ENCODE measurements at regions not wholly inside any gene's neighbourhood (a gene's known extent, or its start where the extent isn't known, plus 50 kb on each side); places are given as distances from the start of the nearest gene placed in this dataset.

DNA sequence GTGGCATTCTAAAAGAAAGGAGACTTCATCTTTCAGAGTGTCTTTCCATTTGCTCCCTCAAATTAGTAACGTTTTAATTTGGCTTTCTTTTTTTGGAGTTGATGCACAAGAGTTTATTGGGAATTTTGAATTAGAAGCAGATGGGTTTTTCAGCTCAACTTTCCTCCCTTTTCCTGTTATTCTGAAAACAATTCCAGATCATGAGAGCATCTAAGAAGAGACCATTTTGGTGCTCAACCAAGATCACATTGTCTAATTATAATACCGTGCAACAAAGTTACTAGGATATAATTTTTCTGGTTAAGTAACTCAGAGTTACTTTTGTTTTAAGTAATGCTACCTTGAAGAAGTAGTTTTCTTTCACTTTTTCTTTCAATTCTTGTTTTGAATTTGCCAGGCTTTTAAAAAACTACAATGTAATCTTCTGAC is 396.6 kb upstream of the KLF6 start:
- H3K4me3 ChIP-seq (ENCODE audit: control insufficient read depth, low read depth, low read length): no peak overlapping the region
- TF ChIP-seq, protein P1, sequence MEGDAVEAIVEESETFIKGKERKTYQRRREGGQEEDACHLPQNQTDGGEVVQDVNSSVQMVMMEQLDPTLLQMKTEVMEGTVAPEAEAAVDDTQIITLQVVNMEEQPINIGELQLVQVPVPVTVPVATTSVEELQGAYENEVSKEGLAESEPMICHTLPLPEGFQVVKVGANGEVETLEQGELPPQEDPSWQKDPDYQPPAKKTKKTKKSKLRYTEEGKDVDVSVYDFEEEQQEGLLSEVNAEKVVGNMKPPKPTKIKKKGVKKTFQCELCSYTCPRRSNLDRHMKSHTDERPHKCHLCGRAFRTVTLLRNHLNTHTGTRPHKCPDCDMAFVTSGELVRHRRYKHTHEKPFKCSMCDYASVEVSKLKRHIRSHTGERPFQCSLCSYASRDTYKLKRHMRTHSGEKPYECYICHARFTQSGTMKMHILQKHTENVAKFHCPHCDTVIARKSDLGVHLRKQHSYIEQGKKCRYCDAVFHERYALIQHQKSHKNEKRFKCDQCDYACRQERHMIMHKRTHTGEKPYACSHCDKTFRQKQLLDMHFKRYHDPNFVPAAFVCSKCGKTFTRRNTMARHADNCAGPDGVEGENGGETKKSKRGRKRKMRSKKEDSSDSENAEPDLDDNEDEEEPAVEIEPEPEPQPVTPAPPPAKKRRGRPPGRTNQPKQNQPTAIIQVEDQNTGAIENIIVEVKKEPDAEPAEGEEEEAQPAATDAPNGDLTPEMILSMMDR (IDR thresholded peaks at IDR 0.05; ENCODE audit: control insufficient read depth, insufficient read depth, low read depth, low read length, missing control alignments): no peak
- no peak for DNase-seq (ENCODE audit: low read depth)

DNA sequence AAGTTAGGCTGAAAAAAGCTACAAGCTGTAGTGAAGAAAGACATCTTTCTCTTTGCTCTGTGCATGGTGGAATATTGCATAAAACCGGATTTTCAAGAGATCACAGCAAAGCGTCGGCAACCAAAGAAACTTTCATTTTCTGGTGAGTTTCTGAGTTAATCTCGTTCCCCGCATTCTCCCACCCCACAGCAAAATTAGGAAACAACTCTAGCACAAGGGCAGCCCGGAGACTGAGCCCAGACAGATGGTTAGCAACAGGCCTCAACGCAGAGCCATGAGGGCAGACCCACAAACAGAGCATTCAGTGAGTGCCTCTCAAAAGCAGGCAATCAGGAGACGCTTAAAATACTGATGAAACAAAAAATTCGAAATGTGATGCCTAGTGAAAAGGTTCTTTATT is 396.1 kb upstream of the KLF6 start:
- no peak overlapping the region for H3K4me3 ChIP-seq (ENCODE audit: control insufficient read depth, low read depth, low read length)
- DNase-seq (ENCODE audit: low read depth): no peak
- TF ChIP-seq, protein P1 (IDR thresholded peaks at IDR 0.05; ENCODE audit: control insufficient read depth, insufficient read depth, low read depth, low read length, missing control alignments): no peak

DNA sequence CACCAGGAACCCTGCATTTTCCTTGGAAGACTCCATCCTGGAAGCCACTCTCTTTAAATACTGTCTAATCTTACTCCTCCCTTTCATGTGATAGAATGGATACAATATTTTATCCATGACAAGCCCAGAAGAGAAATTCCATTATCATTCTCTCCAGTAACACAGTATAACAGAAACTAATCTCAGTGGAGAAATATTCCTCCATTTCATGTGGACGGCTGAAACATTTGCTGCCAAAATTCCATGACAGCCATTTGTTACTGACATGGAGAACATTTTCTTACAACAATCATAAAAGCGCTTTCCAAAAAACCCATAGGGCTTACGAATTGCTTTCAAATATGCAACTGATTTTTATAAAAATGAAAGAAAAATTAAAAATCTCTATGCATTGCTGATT is 392.8 kb upstream of the KLF6 start:
- TF ChIP-seq, protein P1 (IDR thresholded peaks at IDR 0.05; ENCODE audit: control insufficient read depth, insufficient read depth, low read depth, low read length, missing control alignments): no peak
- no peak overlapping the region for H3K4me3 ChIP-seq (ENCODE audit: control insufficient read depth, low read depth, low read length)
- DNase-seq (ENCODE audit: low read depth): no peak

DNA sequence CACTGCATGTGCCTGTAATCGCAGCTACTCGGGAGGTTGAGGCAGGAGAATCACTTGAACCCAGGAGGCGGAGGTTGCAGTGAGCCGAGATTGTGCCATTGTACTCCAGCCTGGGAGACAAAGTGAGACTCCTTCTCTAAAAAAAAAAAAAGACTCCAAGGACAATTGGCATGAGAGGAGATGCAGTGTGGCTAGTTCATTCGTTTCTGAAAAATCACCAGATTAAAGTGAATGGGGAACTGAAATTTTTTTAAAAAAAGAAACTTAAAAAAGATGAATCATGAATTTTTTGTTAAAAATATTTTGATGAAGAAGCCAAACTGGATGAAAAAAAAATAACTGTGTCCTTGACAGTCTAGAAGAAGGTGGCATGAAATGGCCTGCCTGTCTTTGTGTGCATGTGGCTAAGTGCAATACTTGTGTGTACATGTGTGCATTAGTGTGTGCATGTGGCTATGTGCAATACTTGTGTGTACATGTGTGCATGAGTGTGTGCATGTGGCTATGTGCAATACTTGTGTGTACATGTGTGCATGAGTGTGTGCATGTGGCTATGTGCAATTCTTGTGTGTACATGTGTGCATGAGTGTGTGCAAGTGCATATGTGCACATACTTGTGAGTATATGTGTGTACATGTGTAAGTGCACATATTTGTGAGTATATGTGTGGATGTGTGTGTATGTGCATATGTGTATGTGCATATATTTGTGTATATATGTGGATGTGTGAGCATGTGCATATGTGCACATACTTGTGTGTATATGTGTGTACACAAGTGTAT is 391.7 kb upstream of the KLF6 start:
- TF ChIP-seq, protein P1 (IDR thresholded peaks at IDR 0.05; ENCODE audit: control insufficient read depth, insufficient read depth, low read depth, low read length, missing control alignments): no peak
- no peak overlapping the region for H3K4me3 ChIP-seq (ENCODE audit: control insufficient read depth, low read depth, low read length)
- DNase-seq (ENCODE audit: low read depth): no peak

DNA sequence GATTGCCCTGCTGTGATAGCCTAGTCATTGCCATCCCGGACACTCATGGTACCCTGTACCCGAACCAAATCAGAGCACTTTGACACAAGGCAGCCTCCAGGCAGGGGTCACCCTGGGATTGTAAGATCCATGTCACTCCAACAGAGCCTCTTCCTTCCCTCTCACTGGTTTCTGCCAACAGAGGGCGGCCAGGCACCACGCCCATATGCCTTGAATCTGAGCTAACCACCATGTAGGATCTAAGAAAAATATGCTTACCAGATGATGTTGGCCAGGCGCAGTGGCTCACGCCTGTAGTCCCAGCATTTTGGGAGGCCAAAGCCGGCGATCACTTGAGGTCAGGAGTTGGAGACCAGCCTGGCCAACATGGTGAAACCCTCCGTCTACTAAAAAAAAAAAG is 389.2 kb upstream of the KLF6 start:
- no peak overlapping the region for H3K4me3 ChIP-seq (ENCODE audit: control insufficient read depth, low read depth, low read length)
- TF ChIP-seq, protein P1 (IDR thresholded peaks at IDR 0.05; ENCODE audit: control insufficient read depth, insufficient read depth, low read depth, low read length, missing control alignments): peak; percentile 28
- no peak for DNase-seq (ENCODE audit: low read depth)

DNA sequence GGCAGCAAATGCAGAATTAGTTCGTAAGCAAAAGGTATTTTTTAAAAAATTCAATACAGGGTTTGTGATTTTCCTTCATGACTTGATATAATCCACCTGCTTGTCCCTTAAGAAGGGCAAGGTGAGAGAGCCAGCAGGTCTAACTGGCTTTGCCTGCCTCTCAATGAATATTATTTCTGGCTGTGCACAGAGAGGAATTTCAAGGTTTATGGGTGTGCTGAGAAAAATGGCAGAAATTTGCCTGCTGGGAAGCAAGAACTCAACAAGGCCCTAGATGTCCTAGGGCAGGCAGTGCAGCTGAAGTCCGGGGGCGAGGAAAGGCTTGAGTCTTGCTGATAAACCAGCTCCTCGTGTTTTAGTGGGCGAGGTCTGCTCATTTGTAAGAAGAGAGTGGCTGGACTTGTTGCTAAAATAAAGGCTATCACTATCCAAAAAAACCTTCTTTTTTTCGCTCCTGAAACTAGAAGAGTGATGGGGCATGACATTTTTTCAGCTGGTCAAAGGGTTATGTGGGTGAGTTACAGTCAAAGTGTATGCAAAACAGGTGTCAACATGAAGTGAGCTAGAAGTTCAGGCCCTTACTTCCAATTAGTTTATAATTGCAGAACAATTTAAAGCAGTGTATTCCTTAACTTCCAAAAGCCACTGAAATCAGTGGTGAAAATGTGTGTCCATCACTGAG is 385.8 kb upstream of the KLF6 start:
- no peak for DNase-seq (ENCODE audit: low read depth)
- H3K4me3 ChIP-seq (ENCODE audit: control insufficient read depth, low read depth, low read length): no peak overlapping the region
- TF ChIP-seq, protein P1 (IDR thresholded peaks at IDR 0.05; ENCODE audit: control insufficient read depth, insufficient read depth, low read depth, low read length, missing control alignments): no peak

All from AG09309 (cell line).